CD4-positive, alpha-beta T cell treated with Interleukin-21 for 1 hour (primary cell): ENCODE measurements at regions not wholly inside any gene's neighbourhood (a gene's known extent, or its start where the extent isn't known, plus 50 kb on each side); places are given as distances from the start of the nearest gene placed in this dataset.
"Not testable (repeated sequence)": the region's sequence is repeated elsewhere in the genome, so short reads cannot be mapped to it uniquely, and the experiment has no call there.

Experiments used
- DNase-seq: peaks from one replicate; pipeline ENCODE4 v3.0.0-alpha.2; 2020

GRCh38 chr6:137545073-137545472, 50.9 kb upstream of the OLIG3 start:
- no peak for DNase-seq

GRCh38 chr6:137547186-137547585, 53.0 kb upstream of the OLIG3 start:
- no peak for DNase-seq

- DNase-seq, result no peak
Observed at GRCh38 chr6:137547601-137548000, 53.4 kb upstream of the OLIG3 start.

- no peak for DNase-seq
Observed at GRCh38 chr6:137549106-137549505, 54.9 kb upstream of the OLIG3 start.

GRCh38 chr6:137550535-137550934, 56.3 kb upstream of the OLIG3 start:
- DNase-seq, result no peak

GRCh38 chr6:137552146-137552545, 58.0 kb upstream of the OLIG3 start:
- DNase-seq, result no peak

GRCh38 chr6:137552809-137553208, 58.6 kb upstream of the OLIG3 start:
- no peak for DNase-seq

GRCh38 chr6:137559521-137560183, 65.5 kb upstream of the OLIG3 start:
- DNase-seq, result peak; percentile 75

- no peak for DNase-seq
Observed at GRCh38 chr6:137560184-137560563, 66.0 kb upstream of the OLIG3 start.

- no peak for DNase-seq
Observed at GRCh38 chr6:137568067-137568466, 73.9 kb upstream of the OLIG3 start.

GRCh38 chr6:137570393-137570792, 76.2 kb upstream of the OLIG3 start:
- no peak for DNase-seq

GRCh38 chr6:137571854-137572253, 77.7 kb upstream of the OLIG3 start:
- peak; percentile 67 for DNase-seq

- DNase-seq, result no peak
Observed at GRCh38 chr6:137573739-137574138, 79.5 kb upstream of the OLIG3 start.

GRCh38 chr6:137579612-137580011, 85.4 kb upstream of the OLIG3 start:
- DNase-seq, result no peak

- no peak for DNase-seq
Observed at GRCh38 chr6:137581019-137581707, 87.0 kb upstream of the OLIG3 start.

- DNase-seq, result not testable (repeated sequence)
Observed at GRCh38 chr6:137583519-137583918, 89.3 kb upstream of the OLIG3 start.

GRCh38 chr6:137588472-137588871, 94.3 kb upstream of the OLIG3 start:
- DNase-seq, result no peak

GRCh38 chr6:137589067-137589848, 95.1 kb upstream of the OLIG3 start:
- DNase-seq, result peak; percentile 85

- DNase-seq, result no peak
Observed at GRCh38 chr6:137590684-137591083, 96.5 kb upstream of the OLIG3 start.

GRCh38 chr6:137601471-137601870, 107.3 kb upstream of the OLIG3 start:
- DNase-seq, result no peak

GRCh38 chr6:137602313-137603197, 108.4 kb upstream of the OLIG3 start:
- no peak for DNase-seq

GRCh38 chr6:137610702-137611101, 116.5 kb upstream of the OLIG3 start:
- DNase-seq, result no peak

- DNase-seq, result no peak
Observed at GRCh38 chr6:137623293-137623692, 129.1 kb upstream of the OLIG3 start.
